HG02970 (cell line): ENCODE measurements at regions not wholly inside any gene's neighbourhood (a gene's known extent, or its start where the extent isn't known, plus 50 kb on each side); places are given as distances from the start of the nearest gene placed in this dataset.
A peak's percentile ranks its signal among the peaks of the same experiment; 100 is the strongest.

Experiments
- ATAC-seq: cut with Tn5 transposase; IDR thresholded peaks from one replicate; pipeline ENCODE4 v1.9.1; 2021; ENCODE audit warnings: mild to moderate bottlenecking, moderate library complexity, moderate number of reproducible peaks; ENCODE audit not compliant: unreplicated experiment, low FRiP score

DNA sequence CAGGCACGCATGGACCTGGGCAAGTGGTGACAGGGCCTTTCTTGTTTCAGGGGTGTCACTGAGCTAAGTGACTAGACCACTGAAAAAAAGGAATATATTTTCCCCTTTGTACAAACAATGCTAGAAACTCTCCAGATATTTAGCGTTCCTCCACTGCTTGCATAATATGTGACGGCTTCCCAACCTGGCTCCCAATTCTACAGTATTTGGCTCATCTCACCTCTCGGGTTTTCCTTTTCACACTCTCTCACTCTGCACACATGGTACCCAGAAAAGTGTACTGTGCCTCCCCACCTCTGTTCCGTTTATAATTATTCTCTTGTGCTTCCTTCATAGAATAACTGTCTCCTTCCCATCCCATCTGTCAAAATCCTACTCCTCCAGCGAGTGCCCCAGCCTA, 140.5 kb upstream of the KLHL25 start:
- ATAC-seq: no peak

DNA sequence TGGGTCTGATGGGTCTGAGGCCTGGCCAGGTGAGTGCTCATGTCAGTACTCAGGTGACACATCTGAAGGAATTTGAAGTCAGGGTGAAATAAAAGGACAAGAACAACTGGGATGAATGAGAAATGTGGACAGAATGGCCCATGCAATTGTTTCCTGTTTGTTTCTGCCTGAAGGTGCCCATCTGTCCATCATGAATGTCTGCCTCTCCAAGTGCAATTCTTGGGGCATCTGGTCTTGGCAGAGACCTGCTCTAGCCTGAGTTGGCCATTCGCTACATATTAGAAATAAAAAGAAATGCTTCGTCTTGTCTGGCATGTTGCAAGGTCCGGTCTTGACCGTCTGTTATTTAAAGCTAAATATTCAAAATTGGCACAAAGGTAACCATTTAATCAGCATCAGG, 142.0 kb upstream of the AGBL1 start:
- ATAC-seq: no peak

DNA sequence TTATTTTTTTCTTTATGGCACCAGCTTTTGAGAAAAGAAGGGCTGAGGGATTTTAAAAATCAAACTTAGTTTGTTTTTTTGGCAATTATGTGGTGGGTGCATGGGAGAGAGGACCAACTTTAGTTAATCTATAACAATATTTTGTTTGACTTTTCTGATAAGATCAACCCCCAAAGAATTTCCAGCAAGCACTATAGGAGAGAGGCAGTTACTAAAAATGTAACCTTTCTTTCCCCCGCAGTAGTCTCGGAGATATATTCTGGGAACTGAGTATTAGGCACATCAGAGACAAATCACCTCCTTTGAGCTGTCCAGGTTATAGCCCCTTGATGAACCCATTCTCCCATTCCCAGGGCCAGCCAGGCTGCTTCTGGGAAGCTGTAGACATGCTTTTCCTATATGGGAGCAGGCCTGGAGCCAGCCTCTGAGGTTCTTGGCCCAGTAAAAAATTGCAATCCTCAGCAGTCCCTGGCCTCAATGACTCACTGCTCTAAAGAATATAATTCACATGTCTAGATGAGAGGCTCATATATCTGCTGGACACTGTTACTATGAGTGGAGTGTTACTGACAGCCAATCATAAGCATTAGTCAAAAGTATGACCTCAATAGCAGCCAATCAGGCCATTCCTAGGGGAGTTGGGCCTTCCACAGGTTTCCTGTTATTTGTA, 138.3 kb upstream of the AGBL1 start:
- no peak for ATAC-seq

DNA sequence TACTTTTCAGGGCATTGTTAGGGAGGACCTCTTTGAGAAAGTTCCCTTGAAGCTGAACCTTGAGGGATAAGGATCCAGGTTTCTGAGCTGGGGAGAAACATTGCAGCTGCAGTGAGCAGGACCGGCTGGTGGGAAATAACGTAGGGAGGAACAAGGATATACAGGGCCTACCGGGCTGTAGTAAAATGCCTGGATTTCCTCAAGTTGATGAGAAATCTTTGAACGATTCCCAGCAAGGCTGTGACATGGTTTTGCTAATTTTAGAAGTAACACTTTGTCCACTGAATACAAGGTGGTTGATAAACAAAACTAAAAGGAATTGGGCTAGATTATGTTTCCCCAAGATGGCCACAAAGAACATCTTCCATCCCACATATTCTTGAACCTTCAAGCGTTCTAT, 137.0 kb upstream of the AGBL1 start:
- no peak for ATAC-seq

DNA sequence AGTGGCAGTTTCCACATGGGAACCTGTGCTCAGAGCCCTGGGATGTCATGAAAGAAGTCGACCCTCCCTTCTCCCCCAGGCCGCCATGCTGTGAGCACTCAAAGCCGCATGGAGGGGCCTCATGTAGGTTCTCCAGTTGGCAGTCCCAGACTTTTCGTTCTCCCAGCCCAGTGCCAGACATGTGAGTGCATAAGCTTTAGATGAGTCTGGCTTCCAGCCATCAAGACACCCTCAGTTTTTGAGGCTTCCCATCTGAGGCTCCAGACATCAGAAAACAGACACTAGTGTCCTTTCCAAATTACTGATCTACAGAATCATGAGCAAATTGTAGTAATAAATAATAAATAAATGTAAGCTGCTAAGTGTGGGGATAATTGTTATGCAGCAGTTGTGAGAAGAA, 136.5 kb upstream of the AGBL1 start:
- ATAC-seq: no peak

DNA sequence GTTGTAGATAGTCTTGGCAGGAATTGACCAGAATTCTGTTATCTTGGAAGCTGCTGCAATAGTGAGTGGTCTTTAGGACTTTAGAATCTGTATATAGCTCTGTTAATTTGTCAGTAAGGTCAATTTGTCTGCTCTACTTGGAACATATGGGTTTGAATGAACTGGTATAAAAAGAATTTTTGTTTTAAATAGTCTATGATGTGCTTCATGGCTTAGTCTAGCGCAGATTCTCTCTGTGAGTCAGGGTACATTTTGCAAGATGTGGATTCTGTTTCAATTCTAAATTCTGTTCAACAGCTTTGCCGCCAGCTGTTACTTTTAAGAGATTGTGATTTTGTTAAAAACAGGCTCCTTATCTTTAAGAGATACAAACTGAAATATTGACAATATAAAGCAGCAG, 135.9 kb upstream of the AGBL1 start:
- ATAC-seq: no peak

DNA sequence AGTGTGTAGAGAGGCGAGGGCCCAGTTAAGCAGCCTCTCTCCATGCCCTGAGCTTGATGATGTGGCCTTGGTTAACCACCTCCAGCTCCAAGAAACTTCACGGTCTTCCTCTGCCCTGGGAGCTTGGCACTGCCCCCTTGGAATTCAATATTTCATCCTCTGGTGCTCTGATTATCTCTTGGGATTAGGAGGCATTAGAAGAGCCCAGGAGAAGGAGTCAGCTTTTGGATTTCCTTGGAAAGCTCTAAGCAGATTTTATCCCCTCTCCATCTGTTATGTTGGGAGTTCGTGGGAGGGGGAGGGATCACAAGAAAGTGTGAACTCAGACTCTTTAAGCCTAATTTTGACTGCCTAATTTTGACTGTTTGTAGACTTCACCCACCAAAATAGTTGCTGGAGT, 132.7 kb upstream of the AGBL1 start:
- ATAC-seq: no peak

DNA sequence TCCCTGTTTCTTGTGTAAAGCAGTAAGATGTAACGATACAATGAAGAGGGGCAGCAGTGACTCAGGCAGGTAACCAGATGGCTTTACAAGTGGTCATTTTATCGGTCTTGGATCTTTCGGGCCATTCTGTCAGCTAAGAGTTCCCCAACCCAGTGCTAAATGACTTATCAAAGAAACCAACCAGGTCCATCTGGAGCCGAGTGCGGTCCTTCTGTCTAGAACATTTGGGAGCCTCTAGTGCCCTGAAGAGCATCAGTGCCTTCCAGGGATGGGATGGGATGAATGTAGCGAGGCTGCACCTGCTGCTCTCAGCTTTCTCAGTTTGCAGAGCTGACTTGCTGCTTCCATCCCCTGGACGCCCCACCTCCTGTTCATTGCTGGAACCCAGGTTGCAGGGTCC, 131.7 kb upstream of the AGBL1 start:
- no peak for ATAC-seq

DNA sequence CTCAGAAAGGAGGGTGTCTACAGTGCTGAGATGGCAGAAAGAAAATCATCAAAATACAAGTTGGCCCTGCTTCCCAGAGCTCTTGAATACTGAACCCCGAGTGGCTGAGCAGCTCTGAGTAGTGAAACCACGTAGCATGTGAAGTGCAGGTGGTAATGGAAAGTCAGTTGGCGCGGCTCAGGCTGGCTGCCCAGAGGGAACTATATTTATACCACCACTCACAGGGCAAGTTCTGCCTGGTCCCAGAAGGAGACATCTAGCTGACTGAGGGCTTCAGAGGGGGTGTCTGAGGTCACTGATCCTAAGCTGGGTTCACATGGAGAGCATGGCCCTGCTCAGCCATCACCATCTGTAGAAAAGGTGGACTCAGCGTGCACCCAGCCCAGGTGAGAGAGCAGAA, 129.6 kb upstream of the AGBL1 start:
- no peak for ATAC-seq

DNA sequence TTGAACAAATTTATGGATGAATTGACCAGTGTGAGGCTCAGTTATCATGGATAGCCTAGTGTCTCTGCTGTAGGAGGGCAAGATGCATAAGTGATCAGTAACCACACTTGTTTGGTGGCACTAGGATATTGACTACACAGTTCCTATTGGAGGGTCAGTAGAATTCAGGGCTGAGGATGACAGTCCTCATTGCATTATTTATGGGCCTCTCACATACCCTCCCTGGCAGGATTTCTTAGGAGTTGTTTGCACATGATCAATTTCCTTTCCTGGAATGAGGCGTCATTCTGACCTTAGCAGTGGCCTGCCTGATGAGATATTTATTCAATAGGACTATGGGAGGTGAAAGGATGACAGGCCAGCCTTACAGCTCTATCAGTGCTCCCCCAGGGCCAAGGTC, 125.1 kb upstream of the AGBL1 start:
- ATAC-seq: no peak

DNA sequence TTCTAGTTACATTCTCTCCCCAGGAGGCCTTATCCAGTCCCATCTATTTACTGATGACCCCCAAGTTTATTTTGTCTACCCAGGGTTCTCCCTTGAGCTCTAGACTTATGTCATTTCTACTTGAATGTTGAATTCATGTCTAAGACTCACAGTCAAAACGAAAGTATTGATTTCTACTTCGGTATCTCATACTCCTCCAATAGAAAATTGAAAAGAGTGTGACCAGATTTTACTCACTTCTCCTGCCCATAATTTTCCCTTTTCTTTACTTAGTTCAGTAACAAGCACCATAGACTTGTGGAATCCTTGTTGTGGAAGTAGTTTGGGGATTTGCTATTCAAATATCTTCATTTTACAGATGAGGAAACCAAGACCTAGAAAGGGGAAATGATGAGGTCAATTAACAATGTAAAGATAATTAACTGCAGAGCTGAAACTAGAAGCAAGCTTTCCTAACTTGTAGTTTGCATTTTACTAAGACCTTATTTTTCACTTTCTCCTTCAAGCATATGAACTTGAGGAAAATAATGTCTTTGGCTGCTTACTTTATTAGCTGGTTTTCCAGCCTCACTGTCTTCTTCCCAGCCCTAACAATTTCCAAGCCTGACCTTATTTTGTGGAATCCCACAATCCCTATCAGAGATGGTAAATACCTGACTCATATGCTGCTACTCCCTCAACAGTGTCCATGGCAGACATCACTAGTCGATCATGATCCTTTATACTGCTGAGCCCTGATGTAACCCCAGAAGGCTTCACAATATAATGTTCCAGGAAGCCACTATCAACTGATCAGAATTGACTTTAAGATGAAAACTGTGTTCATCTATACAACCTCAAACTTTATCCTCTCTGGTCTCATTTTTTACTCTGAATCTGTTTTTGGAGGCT, 123.9 kb upstream of the AGBL1 start:
- ATAC-seq: peak; percentile 79

DNA sequence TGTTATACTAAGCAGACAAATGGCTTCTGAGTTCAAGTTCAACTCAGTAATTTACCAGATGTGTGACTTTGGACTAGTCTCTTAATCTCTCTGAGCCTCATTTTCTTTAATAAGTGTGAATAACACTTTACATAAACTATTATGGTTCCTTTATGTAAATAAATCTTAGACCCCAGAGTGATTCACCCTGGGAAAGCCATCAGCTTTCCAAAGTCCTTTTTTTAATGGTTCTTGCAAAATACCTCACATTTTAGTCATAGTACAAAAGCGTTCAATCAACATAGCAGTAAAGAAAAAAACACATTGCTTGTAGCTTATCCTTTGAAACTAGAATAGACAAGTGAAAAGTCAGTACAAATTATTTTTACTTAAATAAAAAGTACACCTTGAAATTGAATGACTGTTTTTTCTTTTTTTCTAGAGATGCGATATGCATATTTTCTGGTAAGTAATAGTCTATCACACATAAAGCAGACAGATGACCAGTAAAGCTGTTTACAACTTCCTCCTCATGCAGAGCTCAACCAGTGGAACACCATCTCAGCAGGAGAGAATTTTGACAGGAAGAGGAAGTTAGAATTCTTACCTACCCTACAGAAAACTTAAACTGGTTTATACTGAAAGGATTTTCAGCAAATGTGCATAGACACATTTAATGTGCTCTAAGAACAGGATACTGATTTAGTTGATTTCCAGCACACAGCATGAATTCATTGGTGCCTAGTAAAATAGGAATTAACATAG, 123.0 kb upstream of the AGBL1 start:
- ATAC-seq: no peak

DNA sequence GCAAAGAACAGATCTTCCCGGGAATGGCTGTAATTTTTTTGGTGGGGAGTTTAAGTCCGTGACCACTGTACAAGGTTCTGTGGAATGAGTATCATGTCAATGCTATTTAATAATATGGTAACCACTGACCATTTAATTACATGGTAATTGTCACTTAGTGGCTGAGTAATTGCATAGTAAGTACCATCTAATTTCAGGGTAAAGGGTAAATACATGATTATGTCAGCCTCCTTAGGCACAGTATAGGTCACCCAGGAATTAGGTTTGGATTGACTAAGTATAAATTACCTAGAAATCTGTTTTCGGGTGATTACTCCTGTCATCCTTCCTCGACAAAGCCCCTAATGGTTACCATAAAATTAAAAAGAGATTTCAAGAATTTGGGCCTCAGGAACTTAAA, 120.1 kb upstream of the AGBL1 start:
- no peak for ATAC-seq

DNA sequence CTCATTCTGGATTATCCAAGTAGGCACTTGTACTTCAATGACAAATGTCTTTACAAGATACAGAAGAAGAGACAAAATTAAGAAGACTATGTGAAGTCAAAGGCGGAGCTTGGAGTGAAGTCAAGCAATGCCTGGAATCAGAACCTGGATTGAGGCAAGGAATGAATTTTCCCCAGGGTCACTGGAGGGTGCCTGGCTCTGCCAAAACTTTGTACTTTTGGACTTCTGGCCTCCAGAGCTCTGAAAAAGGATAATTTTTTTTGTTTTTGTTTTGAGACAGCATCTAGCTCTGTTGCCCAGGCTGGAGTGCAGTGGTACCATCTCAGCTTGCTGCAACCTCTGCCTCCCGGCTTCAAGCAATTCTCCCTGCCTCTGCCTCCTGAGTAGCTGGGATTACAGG, 119.3 kb upstream of the AGBL1 start:
- ATAC-seq: no peak

DNA sequence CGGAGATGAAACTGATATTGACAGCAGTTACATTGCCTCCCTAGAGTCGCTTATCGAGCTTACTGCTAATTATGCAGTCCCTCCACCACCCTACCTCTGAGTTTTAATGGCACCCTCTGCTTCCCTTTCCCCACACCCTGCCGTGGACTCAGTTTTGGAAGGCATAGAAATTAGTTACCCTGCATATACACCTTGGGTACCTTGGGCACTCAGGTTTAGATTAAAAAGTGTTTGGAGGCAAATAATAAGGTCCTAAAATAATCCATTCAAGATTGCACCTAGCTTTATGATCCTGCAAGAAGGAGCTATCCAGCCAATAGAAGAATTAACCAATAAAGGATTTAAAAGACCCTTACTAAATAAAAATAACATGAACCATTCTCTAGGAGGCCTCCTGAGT, 117.8 kb upstream of the AGBL1 start:
- no peak for ATAC-seq

DNA sequence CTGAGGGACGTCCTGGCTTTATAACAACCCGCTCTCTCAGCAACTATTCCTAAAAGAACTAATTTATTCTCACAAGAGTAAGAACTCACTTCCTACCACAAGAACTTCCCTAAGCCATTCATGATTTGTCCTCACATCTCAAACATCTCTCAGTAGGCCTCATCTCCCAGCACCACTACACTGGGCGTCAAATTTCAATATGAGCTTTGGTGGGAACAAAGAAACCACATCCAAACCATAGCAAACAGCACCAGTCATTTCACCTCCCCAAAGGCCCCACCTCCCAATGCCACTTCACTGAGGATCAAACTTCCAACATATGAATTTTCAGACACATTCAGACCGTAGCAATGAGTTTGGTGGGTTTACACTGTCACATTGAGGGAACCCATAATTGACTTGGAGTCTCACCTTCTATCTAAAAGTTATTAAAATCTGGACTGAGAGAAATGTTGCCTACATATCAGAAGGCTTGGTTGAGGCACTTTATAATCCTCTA, 116.4 kb upstream of the AGBL1 start:
- ATAC-seq: no peak

DNA sequence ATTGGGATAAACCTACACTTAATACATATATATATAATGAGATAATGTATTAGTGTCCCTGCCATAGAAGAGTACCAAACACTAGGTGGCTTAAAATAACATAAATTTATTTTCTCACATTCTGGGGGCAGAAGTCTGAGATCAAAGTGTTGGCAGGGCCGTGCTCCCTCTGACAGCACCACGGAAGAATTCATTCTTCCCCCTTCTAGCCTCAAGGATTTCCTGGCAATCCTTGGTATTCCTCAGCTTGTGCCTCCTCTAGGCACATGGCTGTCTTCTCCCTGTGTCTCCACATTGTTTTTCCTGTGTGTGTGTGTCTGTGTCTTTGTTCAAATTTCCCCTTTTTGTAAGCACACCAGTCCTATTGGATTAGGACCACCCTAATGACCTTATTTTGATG, 115.2 kb upstream of the AGBL1 start:
- ATAC-seq: no peak

DNA sequence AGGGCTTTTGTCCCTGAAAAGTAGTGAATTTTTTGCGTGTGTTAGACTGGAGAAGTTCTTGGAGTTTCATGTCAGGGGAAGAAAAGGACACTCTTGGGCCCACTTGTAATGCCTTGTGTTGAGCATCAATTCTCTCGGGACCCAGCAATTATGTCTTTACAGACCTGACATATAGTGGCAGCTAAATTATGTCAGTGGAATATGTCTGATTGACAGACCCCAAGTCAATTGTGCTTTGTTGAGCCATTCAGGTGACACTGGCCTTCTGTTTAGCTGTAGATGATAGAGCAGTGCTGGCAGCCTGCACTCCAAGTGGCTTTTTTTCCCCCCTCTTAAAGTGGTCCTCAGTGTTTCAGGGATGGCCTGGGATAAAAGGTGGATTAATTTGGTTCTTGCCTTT, 112.1 kb upstream of the AGBL1 start:
- no peak for ATAC-seq

DNA sequence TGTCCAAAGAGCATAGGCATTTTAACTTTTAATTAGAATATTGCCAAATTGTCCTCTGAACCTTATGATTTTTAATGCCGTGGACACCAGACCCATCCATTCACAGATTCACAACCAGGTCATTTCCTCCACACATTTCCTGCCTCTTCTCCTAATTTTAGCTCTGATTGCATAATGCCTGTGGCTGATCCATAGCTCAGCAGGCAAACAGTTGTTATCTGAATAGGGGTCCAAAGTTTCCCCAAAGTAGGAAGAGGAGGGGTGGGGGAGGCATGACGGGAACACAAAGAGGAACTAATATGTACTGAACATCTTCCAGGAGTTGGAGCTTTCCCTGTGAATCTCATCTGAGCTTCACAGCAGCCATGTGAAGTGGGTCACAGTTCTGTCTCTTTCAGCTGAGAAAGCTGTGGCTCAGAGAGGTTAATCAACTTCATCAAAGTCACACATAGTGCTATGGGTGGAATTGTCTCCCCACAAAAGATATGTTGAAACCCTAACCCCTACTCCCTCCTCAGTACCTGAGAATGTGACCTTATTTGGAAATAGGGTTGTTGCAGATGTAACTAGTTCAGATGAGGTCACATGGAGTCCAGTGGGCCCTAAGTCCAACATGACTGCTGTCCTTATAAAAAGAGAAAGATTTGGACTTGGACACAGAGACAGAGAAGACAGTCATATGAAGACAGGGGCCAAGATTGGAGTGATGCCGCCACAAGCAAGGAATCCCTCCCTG, 106.7 kb upstream of the AGBL1 start:
- no peak for ATAC-seq

DNA sequence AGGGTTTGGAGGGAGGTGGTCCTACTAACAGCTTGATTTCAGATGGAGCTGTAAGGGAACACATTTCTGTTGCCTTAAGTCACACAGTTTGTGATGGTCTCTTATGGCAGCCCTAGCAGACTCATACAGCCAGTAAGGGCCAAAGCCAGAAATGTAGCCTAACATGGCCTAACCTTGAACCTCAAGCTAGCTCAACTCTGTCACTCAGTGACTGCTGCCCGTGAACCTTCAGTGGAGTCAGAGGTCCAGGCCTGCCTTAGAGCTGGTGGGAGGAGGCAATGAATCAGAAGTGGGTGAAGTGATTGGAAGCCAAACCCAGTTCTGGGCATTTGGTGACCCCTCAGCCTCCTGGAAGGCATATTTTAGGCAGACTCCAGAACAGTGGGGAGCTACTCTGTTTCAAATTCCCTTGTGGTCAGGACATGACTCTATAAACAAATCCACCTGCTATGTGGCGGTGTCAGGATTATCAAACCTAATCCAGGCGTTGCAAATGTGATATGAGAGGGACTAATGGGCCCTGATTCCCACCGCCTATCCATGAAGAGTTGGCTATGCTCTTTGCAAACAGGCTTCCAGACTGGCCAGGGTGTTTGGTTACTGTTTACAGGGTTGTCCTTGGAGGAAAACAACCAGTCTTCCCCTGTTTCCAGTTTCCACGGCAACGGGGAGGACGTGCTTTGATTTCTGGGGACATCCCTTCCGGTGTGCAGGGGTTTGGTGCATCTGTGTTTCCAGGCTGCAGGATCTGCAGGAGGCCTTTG, 105.9 kb upstream of the AGBL1 start:
- ATAC-seq: no peak
